Spinal cord (tissue), 9 donors: ENCODE measurements at regions not wholly inside any gene's neighbourhood (a gene's known extent, or its start where the extent isn't known, plus 50 kb on each side); places are given as distances from the start of the nearest gene placed in this dataset.

Source experiments
- DNase-seq, 6 donors: peaks; one replicate each; pipeline versions ENCODE4 v3.0.0 to v3.0.0-alpha.2; 2013 to 2015; ENCODE audit warnings: low spot score in 6 of 6, low read depth in 4 of 6
- H3K27ac ChIP-seq: one replicate; pipeline ENCODE4 v1.5.1; 2013; ENCODE audit warnings: low read depth, low read length, control low read depth
- H3K27me3 ChIP-seq: one replicate; pipeline ENCODE4 v1.6.1; 2013; ENCODE audit warnings: low read length; ENCODE audit not compliant: control insufficient read depth, insufficient read depth
- H3K36me3 ChIP-seq: one replicate; pipeline ENCODE4 v1.6.1; 2013; ENCODE audit warnings: low read length; ENCODE audit not compliant: control insufficient read depth, insufficient read depth
- H3K4me1 ChIP-seq: one replicate; pipeline ENCODE4 v1.6.1; 2013; ENCODE audit warnings: low read length; ENCODE audit not compliant: control insufficient read depth, insufficient read depth
- H3K4me3 ChIP-seq: one replicate; pipeline ENCODE4 v1.5.1; 2013; ENCODE audit warnings: low read depth, low read length, control low read depth
- H3K9me3 ChIP-seq: one replicate; pipeline ENCODE4 v1.6.1; 2013; ENCODE audit warnings: low read length; ENCODE audit not compliant: control insufficient read depth, insufficient read depth
- WGBS: methylation state at CpG from one replicate; pipeline ENCODE4 v1.1.5; 2013; ENCODE audit warnings: missing lambda C conversion rate; ENCODE audit not compliant: insufficient coverage; 5-methylcytosine and 5-hydroxymethylcytosine counted together
- donor health status: healthy.

DNA sequence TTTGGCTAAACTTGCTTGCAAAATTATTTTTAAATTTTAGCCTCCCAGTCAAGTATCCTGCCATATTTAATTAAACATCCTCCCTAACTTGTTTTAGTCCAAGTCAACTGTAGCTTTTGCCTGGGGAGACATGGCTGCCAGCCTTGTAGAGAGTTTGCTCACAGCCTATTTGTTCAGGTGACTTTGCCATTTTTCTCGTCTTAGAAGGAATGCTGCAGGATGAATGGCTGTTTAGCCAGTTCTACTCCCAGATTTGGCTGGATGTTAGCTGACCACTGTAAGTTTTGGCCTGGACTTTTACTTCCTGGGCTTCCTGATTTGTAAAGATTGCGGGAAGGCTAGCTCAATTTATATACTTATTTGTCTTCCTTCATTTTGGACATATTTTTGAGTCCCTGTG lies 236.4 kb upstream of the SGO1 start:
- Histone ChIP-seq H3K9me3 (no peaks in the 10 kb centered on the region), H3K4me3 (no peak overlapping the region), H3K27ac (no peak overlapping the region), H3K4me1 (no peaks in the 10 kb centered on the region), H3K27me3 (no peaks in the 10 kb centered on the region), H3K36me3 (no peaks in the 10 kb centered on the region)
- no peak for DNase-seq
- WGBS = 71% methylated on average over 1 of the region's 2 CpGs

DNA sequence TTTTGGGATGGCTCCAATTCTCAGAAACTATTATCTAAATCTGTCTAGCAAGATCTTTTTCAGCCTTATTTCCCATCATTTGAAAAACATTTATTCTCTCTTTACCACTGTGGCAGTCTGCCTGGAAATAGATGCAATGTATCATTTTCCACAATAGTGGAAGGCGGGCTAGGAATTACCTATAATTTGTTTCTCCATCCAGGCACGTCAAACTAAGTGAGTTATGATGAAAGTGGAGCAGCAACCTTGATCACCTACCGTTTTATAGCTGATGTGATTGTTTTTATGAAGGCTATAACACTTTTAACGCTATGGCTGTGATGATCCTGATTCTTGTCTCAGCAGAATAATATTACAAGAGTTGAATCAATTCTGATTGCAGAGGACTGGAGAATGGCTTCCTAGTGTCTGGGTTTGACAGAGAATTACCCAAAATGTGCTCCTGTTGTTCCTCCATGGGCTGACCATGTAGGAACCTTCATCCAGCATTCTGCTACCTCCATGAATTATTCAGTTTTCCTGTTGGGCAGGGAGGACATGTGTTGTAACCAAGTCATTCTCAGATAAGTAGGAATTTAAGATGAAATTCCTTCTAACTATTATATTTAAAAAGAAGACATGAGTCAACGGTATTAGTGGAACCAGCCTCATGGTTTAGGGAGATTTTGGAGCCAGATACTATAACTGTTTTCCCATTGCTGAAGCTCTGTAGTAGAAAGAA lies 231.5 kb upstream of the SGO1 start:
- no peak overlapping the region for H3K4me3 ChIP-seq
- peak in 1 of 6 donors; percentile 83 for DNase-seq
- no CpG with 5 or more reads among the region's 5 CpGs for WGBS
- H3K4me1 ChIP-seq = no peaks in the 10 kb centered on the region
- H3K36me3 ChIP-seq = no peaks in the 10 kb centered on the region
- H3K27me3 ChIP-seq = no peaks in the 10 kb centered on the region
- no peak overlapping the region for H3K27ac ChIP-seq
- H3K9me3 ChIP-seq = no peaks in the 10 kb centered on the region

DNA sequence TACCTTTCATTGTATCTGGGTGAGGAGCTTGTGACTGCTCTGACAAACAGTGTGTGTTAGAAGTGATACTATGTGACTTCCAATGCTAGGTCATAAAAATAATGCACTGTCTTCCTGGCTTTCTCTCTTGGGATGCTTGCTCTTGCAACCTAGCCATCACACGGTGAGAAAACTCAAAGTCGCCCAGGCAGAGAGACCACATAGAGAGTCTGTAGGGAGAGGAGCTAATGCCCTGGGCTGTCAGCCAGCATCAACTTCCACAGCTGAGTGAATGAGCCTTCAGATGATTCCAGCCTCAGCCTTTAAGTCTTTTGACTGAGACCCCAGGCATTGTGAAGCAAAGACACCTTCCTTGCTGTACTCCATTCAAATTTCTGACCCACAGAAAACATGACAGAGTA lies 220.6 kb upstream of the SGO1 start:
- 6% methylated on average over 2 of the region's 2 CpGs for WGBS
- no peaks in the 10 kb centered on the region for H3K27me3 ChIP-seq
- no peaks in the 10 kb centered on the region for H3K36me3 ChIP-seq
- no peaks in the 10 kb centered on the region for H3K4me1 ChIP-seq
- no peak overlapping the region for H3K4me3 ChIP-seq
- no peaks in the 10 kb centered on the region for H3K9me3 ChIP-seq
- H3K27ac ChIP-seq = no peak overlapping the region
- peak in 3 of 6 donors; percentile 15 to 41 (median 35) for DNase-seq

DNA sequence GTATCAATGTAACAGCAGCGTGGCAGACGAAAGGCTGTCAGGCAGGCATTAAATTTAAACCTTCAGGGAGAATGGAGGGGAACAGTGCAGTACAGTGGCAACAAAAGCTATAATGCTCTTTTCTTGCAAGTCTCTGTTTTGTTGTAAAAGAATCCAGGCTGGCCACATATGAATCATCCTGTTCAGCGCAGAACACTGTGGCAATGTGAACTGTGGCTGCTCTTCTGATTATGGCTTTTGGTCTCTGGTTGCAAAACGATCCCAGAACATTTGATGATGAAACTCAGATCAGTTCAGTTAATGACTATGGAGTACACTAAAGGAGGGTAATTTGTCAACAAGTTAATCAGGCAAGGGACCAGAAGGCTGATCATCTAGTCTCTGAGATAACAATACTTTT lies 219.7 kb upstream of the SGO1 start:
- Histone ChIP-seq H3K4me1 (no peaks in the 10 kb centered on the region), H3K27me3 (no peaks in the 10 kb centered on the region), H3K4me3 (no peak overlapping the region), H3K27ac (no peak overlapping the region), H3K36me3 (no peaks in the 10 kb centered on the region), H3K9me3 (no peaks in the 10 kb centered on the region)
- peak in 2 of 6 donors; percentile 8 to 49 for DNase-seq
- 41% methylated on average over 4 of the region's 4 CpGs for WGBS

DNA sequence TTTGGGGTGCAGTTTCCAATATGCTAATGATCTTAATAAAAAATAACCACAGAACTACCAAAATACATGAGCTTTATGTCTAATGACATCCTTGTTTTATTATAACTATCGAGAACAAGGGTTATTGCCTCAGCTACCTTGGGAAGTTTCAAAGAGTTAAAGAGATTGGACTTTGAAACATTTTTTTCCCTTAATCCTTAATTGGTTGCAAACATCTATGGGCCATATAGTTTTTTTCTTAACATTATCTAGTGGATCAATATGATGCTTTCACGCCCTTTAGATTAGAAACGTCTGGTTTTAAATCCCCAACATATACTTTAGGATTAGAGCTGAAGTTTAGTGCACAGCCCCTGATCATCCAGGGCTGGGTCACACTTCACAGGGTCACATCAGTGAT lies 219.2 kb upstream of the SGO1 start:
- Histone ChIP-seq H3K27ac (no peak overlapping the region), H3K4me3 (no peak overlapping the region), H3K4me1 (no peaks in the 10 kb centered on the region), H3K36me3 (no peaks in the 10 kb centered on the region), H3K9me3 (no peaks in the 10 kb centered on the region), H3K27me3 (no peaks in the 10 kb centered on the region)
- no CpG with 5 or more reads among the region's 3 CpGs for WGBS
- DNase-seq = no peak

DNA sequence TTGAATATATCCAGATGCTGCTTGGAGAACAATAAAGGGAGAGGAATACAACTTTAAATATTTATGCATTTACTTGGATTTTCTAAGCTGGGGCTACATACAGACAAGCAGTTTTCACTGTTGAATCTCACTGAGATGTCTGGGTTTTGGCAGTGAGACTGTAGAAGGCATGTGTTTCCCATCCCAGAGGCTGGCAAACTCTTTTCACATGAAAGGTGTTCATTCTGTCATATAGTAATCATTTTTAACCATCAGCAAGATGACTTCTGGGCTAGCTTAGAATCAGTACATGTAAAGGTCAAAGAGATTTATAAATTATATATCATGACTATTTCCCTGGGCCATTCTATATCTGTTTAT lies 218.7 kb upstream of the SGO1 start:
- peak in 1 of 6 donors; percentile 27 for DNase-seq
- no peaks in the 10 kb centered on the region for H3K4me1 ChIP-seq

DNA sequence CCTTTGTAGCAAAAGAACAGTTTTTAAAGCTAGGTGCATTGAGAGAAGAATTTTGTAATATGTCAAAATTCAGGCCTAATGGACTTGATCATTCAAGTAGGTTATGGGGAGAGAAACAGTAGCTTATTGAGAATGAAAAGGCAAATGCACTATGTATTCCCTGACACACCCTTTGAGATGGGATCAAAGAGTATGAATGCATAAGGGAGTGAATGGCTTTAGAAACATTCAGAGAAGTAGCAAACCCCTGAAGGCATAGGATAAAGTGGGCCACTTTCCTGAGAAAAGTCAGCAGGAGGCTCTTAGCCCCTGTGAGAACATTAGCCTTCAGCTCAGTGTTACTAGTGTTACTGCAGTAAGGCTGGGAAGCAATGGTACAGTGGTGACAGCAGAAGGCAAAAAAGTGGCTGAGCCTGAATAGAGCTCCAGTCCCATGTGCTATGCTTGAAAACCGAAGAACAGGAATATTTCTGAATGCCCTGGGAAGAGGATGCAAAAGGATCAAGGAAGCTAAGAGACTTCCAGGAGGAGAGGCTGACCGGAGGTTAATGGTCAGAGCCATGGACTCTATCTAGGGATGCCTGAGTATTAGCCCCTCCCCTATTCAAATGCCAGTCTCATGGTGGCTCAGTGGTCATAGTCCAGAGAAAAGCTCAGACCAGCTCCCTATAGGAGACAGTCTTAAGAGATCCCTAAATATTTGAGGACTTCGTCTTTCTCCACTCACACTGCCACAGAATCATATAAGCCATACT lies 218.2 kb upstream of the SGO1 start:
- H3K27me3 ChIP-seq = no peaks in the 10 kb centered on the region
- H3K9me3 ChIP-seq = no peaks in the 10 kb centered on the region
- H3K4me3 ChIP-seq = no peak overlapping the region
- 75% methylated on average over 1 of the region's 3 CpGs for WGBS
- DNase-seq = no peak
- no peaks in the 10 kb centered on the region for H3K36me3 ChIP-seq
- H3K4me1 ChIP-seq = no peaks in the 10 kb centered on the region
- H3K27ac ChIP-seq = no peak overlapping the region

More for the DNA sequence above, 218.7 kb upstream of the SGO1 start:
- H3K27ac ChIP-seq = no peak overlapping the region
- H3K9me3 ChIP-seq = no peaks in the 10 kb centered on the region
- no peak overlapping the region for H3K4me3 ChIP-seq
- H3K36me3 ChIP-seq = no peaks in the 10 kb centered on the region
- H3K27me3 ChIP-seq = no peaks in the 10 kb centered on the region

DNA sequence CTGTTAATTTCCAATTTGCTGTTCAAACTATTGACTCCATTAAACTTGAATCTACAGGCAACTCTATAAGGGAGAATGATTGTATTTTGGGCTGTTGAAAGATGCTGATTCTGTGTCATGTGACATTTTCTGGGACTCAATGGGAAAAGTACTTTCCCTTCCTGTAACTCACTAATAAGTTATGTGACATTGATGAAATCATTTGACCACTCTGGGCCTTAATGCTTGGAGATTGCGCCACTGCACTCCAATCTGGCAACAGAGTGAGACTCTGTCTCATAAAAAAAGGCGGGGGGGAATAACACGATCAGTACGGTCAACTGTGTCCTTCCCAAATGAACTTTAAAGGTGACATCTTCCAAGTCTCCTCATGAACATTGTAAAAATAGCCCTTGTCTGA lies 215.2 kb upstream of the SGO1 start:
- H3K4me3 ChIP-seq = no peak overlapping the region

DNA sequence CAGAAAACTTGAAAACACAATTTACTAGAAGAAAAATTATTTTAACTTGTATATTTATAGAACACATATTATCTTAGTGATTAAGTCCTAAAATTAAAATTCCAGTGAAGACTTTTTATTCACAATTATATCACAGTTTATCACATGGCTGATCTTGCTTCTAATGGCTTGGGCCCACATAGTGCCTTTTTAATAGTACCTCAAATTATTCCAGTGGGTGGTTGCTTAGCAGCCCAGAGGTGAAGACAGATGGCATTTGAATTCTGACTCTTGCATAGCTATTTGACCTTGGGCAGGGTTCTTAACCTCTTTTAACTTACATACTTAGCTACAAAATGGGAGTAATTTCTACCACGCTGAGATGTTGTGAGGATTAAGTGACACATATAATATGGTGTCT lies 214.7 kb upstream of the SGO1 start:
- Histone ChIP-seq H3K4me3 (no peak overlapping the region), H3K27me3 (no peaks in the 10 kb centered on the region), H3K9me3 (no peaks in the 10 kb centered on the region), H3K36me3 (no peaks in the 10 kb centered on the region), H3K4me1 (no peaks in the 10 kb centered on the region), H3K27ac (no peak overlapping the region)
- DNase-seq = no peak
- WGBS = no CpG with 5 or more reads among the region's 1 CpG

More for the DNA sequence above, 215.2 kb upstream of the SGO1 start:
- no peaks in the 10 kb centered on the region for H3K27me3 ChIP-seq
- H3K4me1 ChIP-seq = no peaks in the 10 kb centered on the region
- H3K9me3 ChIP-seq = no peaks in the 10 kb centered on the region
- no peaks in the 10 kb centered on the region for H3K36me3 ChIP-seq
- H3K27ac ChIP-seq = no peak overlapping the region
- 90% methylated on average over 4 of the region's 4 CpGs for WGBS
- DNase-seq = no peak

DNA sequence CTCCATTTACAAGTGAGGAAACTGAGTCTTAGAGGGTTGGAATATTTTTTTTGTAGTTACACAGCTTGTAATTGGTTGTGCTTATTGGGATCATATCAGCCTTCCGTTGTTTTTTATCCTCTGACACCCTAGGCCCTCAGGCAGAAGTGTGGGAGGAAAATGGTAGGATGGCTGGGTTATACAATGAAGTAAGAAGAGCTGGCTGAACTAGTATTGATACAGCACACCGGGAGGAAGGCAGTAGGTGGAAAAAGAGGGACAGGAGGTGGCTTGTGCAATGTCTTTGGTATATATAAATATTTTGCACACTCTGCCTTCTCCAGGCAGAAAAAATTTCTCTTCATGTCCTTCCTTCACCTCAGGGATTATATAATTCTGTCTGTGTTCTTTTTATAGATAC lies 214.3 kb upstream of the SGO1 start:
- no peak overlapping the region for H3K4me3 ChIP-seq
- H3K27me3 ChIP-seq = no peaks in the 10 kb centered on the region
- no peak for DNase-seq
- H3K9me3 ChIP-seq = no peaks in the 10 kb centered on the region
- H3K4me1 ChIP-seq = no peaks in the 10 kb centered on the region
- H3K27ac ChIP-seq = no peak overlapping the region
- H3K36me3 ChIP-seq = no peaks in the 10 kb centered on the region
- WGBS = no CpG with 5 or more reads among the region's 2 CpGs
